Keratinocyte (primary cell): ENCODE measurements at regions not wholly inside any gene's neighbourhood (a gene's known extent, or its start where the extent isn't known, plus 50 kb on each side); places are given as distances from the start of the nearest gene placed in this dataset.

ENCODE experiments used
- DNase-seq: peaks from one replicate; pipeline ENCODE4 v3.0.0-alpha.2; 2011; ENCODE audit warnings: low read depth, missing footprints, low spot score
- FAIRE-seq: peaks from 2 replicates; lab custom pipeline; 2011; peaks lifted over from hg19 to GRCh38; lab: Jason Lieb, UNC
- H2AFZ ChIP-seq: 2 replicates; pipeline ENCODE4 v1.6.0; 2012; ENCODE audit warnings: low read length, control low read depth, inconsistent platforms; ENCODE audit not compliant: control insufficient read depth
- H3K27ac ChIP-seq: 2 replicates; pipeline ENCODE4 v1.5.1; 2011; ENCODE audit warnings: low read length; ENCODE audit not compliant: control insufficient read depth, insufficient read depth
- H3K27me3 ChIP-seq: 3 replicates; pipeline ENCODE4 v1.6.0; 2011; ENCODE audit warnings: low read length; ENCODE audit not compliant: control insufficient read depth, insufficient read depth; ENCODE audit errors: extremely low read depth
- H3K36me3 ChIP-seq, 2 experiments: 2 replicates in 1 of 2; 3 replicates in 1 of 2; pipeline ENCODE4 v1.5.1; 2011; ENCODE audit warnings: low read length in 2 of 2, mild to moderate bottlenecking in 1 of 2; ENCODE audit not compliant: control insufficient read depth in 2 of 2, insufficient read depth in 2 of 2; ENCODE audit errors: extremely low read depth in 1 of 2
- H3K4me1 ChIP-seq: 3 replicates; pipeline ENCODE4 v1.5.1; 2011; ENCODE audit warnings: low read length; ENCODE audit not compliant: control insufficient read depth, insufficient read depth; ENCODE audit errors: extremely low read depth
- H3K4me2 ChIP-seq: 3 replicates; pipeline ENCODE4 v1.6.0; 2011; ENCODE audit warnings: low read depth, low read length; ENCODE audit not compliant: control insufficient read depth, insufficient read depth; ENCODE audit errors: extremely low read depth
- H3K4me3 ChIP-seq, 3 experiments: fragments of 200-600 bp in 1 of 3; sonication (generic) in 1 of 3; 2 replicates in 2 of 3; 3 replicates in 1 of 3; pipeline ENCODE4 v1.5.1; 2011 to 2016; ENCODE audit warnings: low read length in 3 of 3, mild to moderate bottlenecking in 3 of 3, control low read depth in 2 of 3, inconsistent platforms in 1 of 3, low read depth in 1 of 3, mixed read lengths in 1 of 3, mixed run types in 1 of 3, moderate library complexity in 1 of 3; ENCODE audit not compliant: control insufficient read depth in 2 of 3, insufficient read depth in 2 of 3; ENCODE audit errors: extremely low read depth in 1 of 3
- H3K79me2 ChIP-seq: 2 replicates; pipeline ENCODE4 v1.6.0; 2012; ENCODE audit warnings: low read length; ENCODE audit not compliant: control insufficient read depth, insufficient read depth
- H3K9ac ChIP-seq: 3 replicates; pipeline ENCODE4 v1.6.0; 2011; ENCODE audit warnings: low read length; ENCODE audit not compliant: control insufficient read depth, insufficient read depth; ENCODE audit errors: extremely low read depth
- H3K9me1 ChIP-seq: 3 replicates; pipeline ENCODE4 v1.6.0; 2011; ENCODE audit warnings: low read length; ENCODE audit not compliant: control insufficient read depth, insufficient read depth; ENCODE audit errors: extremely low read depth
- H3K9me3 ChIP-seq: 2 replicates; pipeline ENCODE4 v1.5.1; 2012; ENCODE audit warnings: low read depth, low read length; ENCODE audit not compliant: control insufficient read depth
- H4K20me1 ChIP-seq: 3 replicates; pipeline ENCODE4 v1.6.0; 2011; ENCODE audit warnings: low read length; ENCODE audit not compliant: control insufficient read depth, insufficient read depth; ENCODE audit errors: extremely low read depth
- EZH2 ChIP-seq: IDR thresholded peaks from one replicate; pipeline ENCODE4 v1.6.1; 2012; ENCODE audit warnings: inconsistent platforms, mild to moderate bottlenecking, low read length, moderate library complexity
- dilution Hi-C: fragments of 300-500 bp; cut with MboI; formaldehyde crosslinking; loops from one replicate; pipeline ENCODE4 v1.7.0; 2020; ENCODE audit warnings: low sequenced_read_pairs; ENCODE audit not compliant: extremely low pct_ligation_motif_present
- TF ChIP-seq, protein P1 (sequence below), 3 experiments: IDR thresholded peaks in 1 of 3; conservative IDR thresholded peaks in 1 of 3; optimal IDR thresholded peaks in 1 of 3; 2 replicates in 2 of 3; 3 replicates in 1 of 3; pipeline versions ENCODE3 to v1.5.1; 2011; ENCODE audit warnings: low read length in 3 of 3, mild to moderate bottlenecking in 3 of 3, moderate library complexity in 2 of 3, control low read depth in 1 of 3, inconsistent platforms in 1 of 3; ENCODE audit not compliant: insufficient read depth in 2 of 3; ENCODE audit errors: extremely low read depth in 1 of 3

DNA sequence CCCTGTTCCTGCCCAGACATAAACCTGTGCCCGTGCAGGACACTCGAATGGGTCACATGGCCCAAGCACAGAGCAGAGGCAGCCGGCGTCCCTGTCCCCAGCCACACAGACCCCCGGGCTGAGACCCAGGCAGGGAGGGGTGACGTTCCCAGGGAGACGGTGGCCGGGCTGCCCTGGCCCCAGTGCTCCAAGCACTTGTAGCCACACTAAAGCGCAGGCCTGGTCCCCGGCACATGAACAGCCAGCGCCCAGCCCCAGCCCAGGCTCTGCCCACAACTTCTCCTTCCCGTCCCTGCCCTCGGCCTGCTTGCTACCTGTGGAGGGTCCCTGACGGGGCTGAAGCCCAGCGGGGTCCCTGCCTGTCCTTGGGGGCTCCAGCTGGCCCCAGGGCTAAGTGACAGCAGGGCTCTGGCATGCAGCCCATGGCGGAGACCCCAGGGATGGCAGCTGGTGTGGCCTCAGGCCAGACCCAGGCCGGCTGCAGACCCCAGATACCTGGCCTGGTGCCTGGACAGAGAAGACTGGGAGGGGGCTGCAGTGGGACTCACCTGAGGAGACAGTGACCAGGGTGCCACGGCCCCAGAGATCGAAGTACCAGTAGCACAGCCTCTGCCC, 338.4 kb downstream of the TMEM121 start:
- Histone ChIP-seq H3K27ac (no peak overlapping the region), H4K20me1 (no peaks in the 10 kb centered on the region), H3K4me1 (no peaks in the 10 kb centered on the region), H3K4me3 (no peak overlapping the region), H3K36me3 (no peaks in the 10 kb centered on the region), H3K27me3 (no peaks in the 10 kb centered on the region), H3K9ac (no peak overlapping the region), H3K9me1 (no peaks in the 10 kb centered on the region), H2AFZ (no peak overlapping the region), H3K9me3 (peaks cover 5% of the 10 kb centered on the region), H3K79me2 (no peaks in the 10 kb centered on the region), H3K4me2 (no peak overlapping the region)
- dilution Hi-C loops = no loop called here
- no peak for DNase-seq
- no peak for FAIRE-seq
- no peak for TF ChIP-seq EZH2
- TF ChIP-seq, protein P1, sequence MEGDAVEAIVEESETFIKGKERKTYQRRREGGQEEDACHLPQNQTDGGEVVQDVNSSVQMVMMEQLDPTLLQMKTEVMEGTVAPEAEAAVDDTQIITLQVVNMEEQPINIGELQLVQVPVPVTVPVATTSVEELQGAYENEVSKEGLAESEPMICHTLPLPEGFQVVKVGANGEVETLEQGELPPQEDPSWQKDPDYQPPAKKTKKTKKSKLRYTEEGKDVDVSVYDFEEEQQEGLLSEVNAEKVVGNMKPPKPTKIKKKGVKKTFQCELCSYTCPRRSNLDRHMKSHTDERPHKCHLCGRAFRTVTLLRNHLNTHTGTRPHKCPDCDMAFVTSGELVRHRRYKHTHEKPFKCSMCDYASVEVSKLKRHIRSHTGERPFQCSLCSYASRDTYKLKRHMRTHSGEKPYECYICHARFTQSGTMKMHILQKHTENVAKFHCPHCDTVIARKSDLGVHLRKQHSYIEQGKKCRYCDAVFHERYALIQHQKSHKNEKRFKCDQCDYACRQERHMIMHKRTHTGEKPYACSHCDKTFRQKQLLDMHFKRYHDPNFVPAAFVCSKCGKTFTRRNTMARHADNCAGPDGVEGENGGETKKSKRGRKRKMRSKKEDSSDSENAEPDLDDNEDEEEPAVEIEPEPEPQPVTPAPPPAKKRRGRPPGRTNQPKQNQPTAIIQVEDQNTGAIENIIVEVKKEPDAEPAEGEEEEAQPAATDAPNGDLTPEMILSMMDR (optimal IDR thresholded peaks at IDR 0.05 in 1 of 3, IDR thresholded peaks at IDR 0.05 in 1 of 3, conservative IDR thresholded peaks at IDR 0.05 in 1 of 3; ENCODE audit: extremely low read depth in 1 of 3, insufficient read depth in 2 of 3, low read length in 3 of 3) = no peak

GRCh38 chr14:105865266-105865903, 339.0 kb downstream of the TMEM121 start:
- no peaks in the 10 kb centered on the region for H3K27me3 ChIP-seq

More at GRCh38 chr14:105865266-105865903, 339.0 kb downstream of the TMEM121 start:
- Histone ChIP-seq H4K20me1 (no peaks in the 10 kb centered on the region), H2AFZ (no peak overlapping the region), H3K36me3 (no peaks in the 10 kb centered on the region), H3K4me2 (no peak overlapping the region), H3K4me1 (no peaks in the 10 kb centered on the region), H3K9me3 (peaks cover 5% of the 10 kb centered on the region), H3K9ac (no peak overlapping the region), H3K4me3 (no peak overlapping the region), H3K27ac (no peak overlapping the region), H3K79me2 (no peaks in the 10 kb centered on the region), H3K9me1 (no peaks in the 10 kb centered on the region)
- no peak for TF ChIP-seq EZH2
- DNase-seq (no peak), FAIRE-seq (no peak)
- dilution Hi-C loops = no loop called here
